Lower leg skin (tissue), 3 donors: ENCODE measurements at regions not wholly inside any gene's neighbourhood (a gene's known extent, or its start where the extent isn't known, plus 50 kb on each side); places are given as distances from the start of the nearest gene placed in this dataset.

Source experiments
- CTCF ChIP-seq, 3 donors: fragments of 450-650 bp; IDR thresholded peaks; one replicate each; pipeline ENCODE4 v1.5.1; 2016; ENCODE audit warnings: antibody characterized with exemption in 3 of 3, mild to moderate bottlenecking in 3 of 3, moderate library complexity in 2 of 3
- POLR2A ChIP-seq, 2 donors: fragments of 450-650 bp; IDR thresholded peaks; one replicate each; pipeline ENCODE4 v1.6.1; 2016 to 2017; ENCODE audit warnings: antibody characterized with exemption in 2 of 2, mild to moderate bottlenecking in 1 of 2, moderate library complexity in 1 of 2

GRCh38 chr10:86603256-86603655, 51.1 kb upstream of the OPN4 start:
- TF ChIP-seq POLR2A (IDR thresholded peaks at IDR 0.05) (no peak), CTCF (IDR thresholded peaks at IDR 0.05) (no peak)
